ENCODE measurements at regions not wholly inside any gene's neighbourhood (a gene's known extent, or its start where the extent isn't known, plus 50 kb on each side); places are given as distances from the start of the nearest gene placed in this dataset.

DNA sequence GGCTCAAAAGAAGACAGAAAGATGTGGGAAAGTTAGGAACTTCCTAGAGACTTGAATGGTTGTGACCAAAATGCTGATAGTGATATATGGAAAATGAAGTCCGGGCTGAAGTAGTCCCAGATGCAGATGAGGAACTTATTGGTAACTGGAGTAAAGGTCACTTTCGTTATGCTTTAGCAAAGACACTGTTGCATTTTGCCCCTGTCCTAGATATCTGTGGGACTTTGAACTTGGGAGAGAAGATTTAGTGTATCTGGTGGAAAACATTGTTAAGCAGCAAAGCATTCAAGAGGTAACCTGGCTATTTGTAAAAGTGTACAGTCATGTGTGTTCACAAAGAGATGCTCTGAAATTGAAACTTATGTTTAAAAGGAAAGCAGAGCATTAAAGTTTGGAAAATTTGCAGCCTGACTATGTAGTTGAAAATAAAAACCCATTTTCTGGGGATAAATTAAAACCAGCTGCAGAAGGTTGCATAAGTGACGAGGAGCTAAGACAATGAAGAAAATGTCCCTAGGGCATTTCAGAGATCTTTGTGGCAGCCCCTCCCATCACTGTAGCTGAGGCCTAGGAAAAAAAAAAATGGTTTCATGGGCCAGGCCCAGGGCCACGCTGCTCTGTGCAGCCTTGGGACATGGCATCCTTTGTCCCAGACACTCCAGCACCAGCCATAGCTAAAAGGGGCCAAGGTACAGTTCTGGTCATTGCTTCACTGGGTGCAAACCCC is 1692.2 kb downstream of the HACE1 start:
- intact Hi-C loops (cut with DNase I) = no loop called here
- Histone ChIP-seq H3K27me3 (ENCODE audit: control insufficient read depth, insufficient read depth, low read length) (no peaks in the 10 kb centered on the region), H3K4me3 (ENCODE audit: low read length in 3 of 3) (no peak overlapping the region), H3K27ac (ENCODE audit: low read depth in 2 of 2, low read length in 2 of 2) (no peak overlapping the region), H3K4me1 (ENCODE audit: control insufficient read depth in 2 of 3, insufficient read depth in 2 of 3, low read depth in 1 of 3, low read length in 3 of 3) (no peaks in the 10 kb centered on the region), H3K9ac (ENCODE audit: low read length in 3 of 3) (no peak overlapping the region), H3K9me3 (ENCODE audit: control insufficient read depth in 2 of 3, insufficient read depth in 1 of 3, low read length in 3 of 3) (no peaks in the 10 kb centered on the region), H3K36me3 (ENCODE audit: control insufficient read depth in 2 of 3, insufficient read depth in 3 of 3, low read length in 3 of 3) (no peaks in the 10 kb centered on the region)
- no peak for TF ChIP-seq CTCF (IDR thresholded peaks at IDR 0.05; ENCODE audit: borderline replicate concordance, extremely low read depth, insufficient read depth)
- FAIRE-seq (no peak), DNase-seq (no peak)

GRCh38 chr6:103154779-103155572 is 1704.7 kb downstream of the HACE1 start:
- H3K4me1 ChIP-seq (ENCODE audit: control insufficient read depth in 2 of 3, insufficient read depth in 2 of 3, low read depth in 1 of 3, low read length in 3 of 3) = no peaks in the 10 kb centered on the region
- no peak overlapping the region for H3K27ac ChIP-seq (ENCODE audit: low read depth in 2 of 2, low read length in 2 of 2)
- no peaks in the 10 kb centered on the region for H3K36me3 ChIP-seq (ENCODE audit: control insufficient read depth in 2 of 3, insufficient read depth in 3 of 3, low read length in 3 of 3)
- FAIRE-seq (no peak), DNase-seq (no peak)
- intact Hi-C loops (cut with DNase I) = no loop called here
- H3K9me3 ChIP-seq (ENCODE audit: control insufficient read depth in 2 of 3, insufficient read depth in 1 of 3, low read length in 3 of 3) = no peaks in the 10 kb centered on the region
- TF ChIP-seq CTCF (IDR thresholded peaks at IDR 0.05; ENCODE audit: borderline replicate concordance, extremely low read depth, insufficient read depth) = no peak
- no peak overlapping the region for H3K9ac ChIP-seq (ENCODE audit: low read length in 3 of 3)
- no peaks in the 10 kb centered on the region for H3K27me3 ChIP-seq (ENCODE audit: control insufficient read depth, insufficient read depth, low read length)
- no peak overlapping the region for H3K4me3 ChIP-seq (ENCODE audit: low read length in 3 of 3)

DNA sequence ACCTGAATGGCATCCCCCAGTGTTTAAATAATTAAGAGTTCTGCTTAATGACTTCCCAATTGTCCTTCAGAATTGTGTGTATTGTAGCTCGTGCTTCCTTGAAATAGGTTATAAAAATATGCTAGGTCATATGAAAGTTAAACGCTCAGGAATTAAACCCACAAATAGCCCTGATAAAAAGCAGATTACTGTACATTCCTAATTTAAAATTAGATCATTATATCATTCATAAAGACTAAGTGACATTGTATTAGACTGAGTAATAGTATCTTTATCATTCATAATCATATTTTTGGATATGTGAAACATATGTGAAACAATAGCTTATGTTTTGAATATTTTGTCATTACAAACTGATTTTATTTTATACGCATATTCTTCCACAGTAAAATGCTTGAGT is 1706.7 kb downstream of the HACE1 start:
- Histone ChIP-seq H3K27ac (ENCODE audit: low read depth in 2 of 2, low read length in 2 of 2) (no peak overlapping the region), H3K4me1 (ENCODE audit: control insufficient read depth in 2 of 3, insufficient read depth in 2 of 3, low read depth in 1 of 3, low read length in 3 of 3) (no peaks in the 10 kb centered on the region), H3K9ac (ENCODE audit: low read length in 3 of 3) (no peak overlapping the region), H3K36me3 (ENCODE audit: control insufficient read depth in 2 of 3, insufficient read depth in 3 of 3, low read length in 3 of 3) (no peaks in the 10 kb centered on the region), H3K27me3 (ENCODE audit: control insufficient read depth, insufficient read depth, low read length) (no peaks in the 10 kb centered on the region), H3K9me3 (ENCODE audit: control insufficient read depth in 2 of 3, insufficient read depth in 1 of 3, low read length in 3 of 3) (no peaks in the 10 kb centered on the region), H3K4me3 (ENCODE audit: low read length in 3 of 3) (no peak overlapping the region)
- no peak for TF ChIP-seq CTCF (IDR thresholded peaks at IDR 0.05; ENCODE audit: borderline replicate concordance, extremely low read depth, insufficient read depth)
- DNase-seq (no peak), FAIRE-seq (no peak)
- intact Hi-C loops (cut with DNase I) = no loop called here
